GM12873 (cell line): ENCODE measurements at regions not wholly inside any gene's neighbourhood (a gene's known extent, or its start where the extent isn't known, plus 50 kb on each side); places are given as distances from the start of the nearest gene placed in this dataset.
A peak's percentile ranks its signal among the peaks of the same experiment; 100 is the strongest.

Source experiments
- TF ChIP-seq, protein P1 (sequence below): IDR thresholded peaks from 2 replicates; pipeline ENCODE4 v1.5.1; 2012; ENCODE audit warnings: low read depth, mild to moderate bottlenecking, moderate library complexity, low read length, control low read depth; ENCODE audit not compliant: insufficient read depth; ENCODE audit errors: missing control alignments

DNA sequence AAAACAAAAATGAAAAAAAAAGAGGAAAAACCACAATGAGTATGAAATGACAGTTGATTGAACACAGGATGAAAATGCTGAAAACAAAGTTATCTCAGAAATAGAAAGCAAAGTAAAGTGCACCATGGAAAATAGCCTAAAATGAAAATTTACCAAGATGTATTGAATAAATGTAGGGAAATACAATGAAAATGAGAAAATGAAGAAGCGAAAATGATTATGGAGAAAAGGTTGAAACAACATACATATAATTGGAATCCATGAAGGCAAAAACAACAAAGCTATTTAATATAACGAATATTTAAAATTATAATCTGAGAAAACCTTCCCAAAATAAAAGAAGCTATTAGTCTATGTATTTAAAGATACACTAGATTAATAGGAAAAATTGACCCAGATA is 147.4 kb downstream of the TMEM18 start:
- TF ChIP-seq, protein P1, sequence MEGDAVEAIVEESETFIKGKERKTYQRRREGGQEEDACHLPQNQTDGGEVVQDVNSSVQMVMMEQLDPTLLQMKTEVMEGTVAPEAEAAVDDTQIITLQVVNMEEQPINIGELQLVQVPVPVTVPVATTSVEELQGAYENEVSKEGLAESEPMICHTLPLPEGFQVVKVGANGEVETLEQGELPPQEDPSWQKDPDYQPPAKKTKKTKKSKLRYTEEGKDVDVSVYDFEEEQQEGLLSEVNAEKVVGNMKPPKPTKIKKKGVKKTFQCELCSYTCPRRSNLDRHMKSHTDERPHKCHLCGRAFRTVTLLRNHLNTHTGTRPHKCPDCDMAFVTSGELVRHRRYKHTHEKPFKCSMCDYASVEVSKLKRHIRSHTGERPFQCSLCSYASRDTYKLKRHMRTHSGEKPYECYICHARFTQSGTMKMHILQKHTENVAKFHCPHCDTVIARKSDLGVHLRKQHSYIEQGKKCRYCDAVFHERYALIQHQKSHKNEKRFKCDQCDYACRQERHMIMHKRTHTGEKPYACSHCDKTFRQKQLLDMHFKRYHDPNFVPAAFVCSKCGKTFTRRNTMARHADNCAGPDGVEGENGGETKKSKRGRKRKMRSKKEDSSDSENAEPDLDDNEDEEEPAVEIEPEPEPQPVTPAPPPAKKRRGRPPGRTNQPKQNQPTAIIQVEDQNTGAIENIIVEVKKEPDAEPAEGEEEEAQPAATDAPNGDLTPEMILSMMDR = no peak

DNA sequence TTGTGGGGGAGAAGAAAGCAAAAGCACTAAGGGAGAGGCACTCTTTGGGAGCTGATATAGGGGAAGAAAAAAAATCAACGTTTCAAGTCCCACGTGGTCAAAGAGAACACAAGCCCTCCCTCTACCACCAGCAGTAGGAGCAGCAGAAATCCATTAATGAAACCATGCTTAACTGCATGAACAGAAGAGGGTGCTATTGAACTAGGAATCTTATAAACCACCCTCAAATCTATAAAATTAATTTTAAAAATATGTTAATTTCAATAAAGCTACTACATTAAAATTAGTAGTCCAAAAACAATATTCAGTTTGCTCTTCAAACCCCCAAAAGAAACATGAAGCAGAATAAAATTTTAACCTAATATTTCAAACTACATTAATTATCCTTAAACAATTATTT is 147.8 kb downstream of the TMEM18 start:
- TF ChIP-seq, protein P1 = peak; percentile 13

DNA sequence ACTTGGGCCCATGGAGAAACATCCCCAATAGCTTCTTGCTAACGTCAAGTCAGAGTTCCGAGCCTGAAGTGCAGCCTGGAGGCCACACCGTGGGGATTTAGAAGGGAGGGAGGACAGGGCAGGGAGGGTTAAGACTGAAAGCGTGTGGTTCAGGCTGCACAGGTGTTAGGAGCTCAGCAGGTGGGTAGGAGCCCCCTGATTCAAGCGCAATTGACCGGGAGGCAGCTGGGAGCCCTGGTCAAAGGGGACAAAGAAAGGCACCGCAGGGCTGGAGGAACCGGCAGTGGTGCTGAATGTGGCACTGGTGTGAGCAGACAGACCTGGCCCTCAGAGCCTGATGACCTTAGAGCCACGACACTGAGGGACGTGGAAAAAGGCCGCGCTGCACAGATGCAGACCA is 149.6 kb downstream of the TMEM18 start:
- TF ChIP-seq, protein P1 = no peak

DNA sequence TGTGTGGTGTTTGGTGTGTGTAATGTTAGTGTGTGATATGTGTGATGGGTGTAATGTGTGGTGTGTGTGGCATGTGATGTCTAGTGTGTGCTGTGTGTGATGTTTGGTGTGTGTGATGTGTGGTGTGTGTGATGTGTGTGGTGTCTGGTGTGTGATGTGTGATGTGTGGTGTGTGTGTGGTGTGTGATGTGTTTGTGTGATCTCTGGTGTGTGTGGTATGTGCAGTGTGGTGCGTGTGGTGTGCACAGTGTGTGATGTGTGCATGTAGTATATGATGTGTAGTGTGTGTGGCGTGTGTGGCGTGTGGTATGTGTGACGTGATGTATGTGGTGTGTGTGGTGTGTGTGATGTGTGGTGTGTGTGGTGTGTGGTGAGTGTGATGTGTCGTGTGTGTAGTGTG is 150.3 kb downstream of the TMEM18 start:
- TF ChIP-seq, protein P1 = no peak

DNA sequence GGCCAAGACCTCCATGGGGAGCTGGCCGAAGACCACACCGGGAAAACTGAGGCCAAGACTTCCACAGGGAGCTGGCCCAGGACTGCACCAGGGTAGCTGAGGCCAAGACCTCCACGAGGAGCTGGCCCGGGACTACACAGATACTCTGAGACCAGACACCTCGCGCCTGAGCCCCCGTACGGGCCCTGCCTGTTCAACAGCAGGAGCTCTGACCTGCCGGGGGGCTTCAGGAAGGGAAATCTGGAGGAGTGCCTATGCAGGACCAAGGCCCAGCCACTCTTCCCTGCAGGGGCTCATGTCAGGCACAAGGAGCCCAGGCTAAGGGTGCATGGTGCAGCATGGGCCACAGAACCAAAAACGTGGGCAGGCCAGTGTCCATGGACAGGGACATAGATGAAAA is 151.6 kb downstream of the TMEM18 start:
- TF ChIP-seq, protein P1 = no peak

DNA sequence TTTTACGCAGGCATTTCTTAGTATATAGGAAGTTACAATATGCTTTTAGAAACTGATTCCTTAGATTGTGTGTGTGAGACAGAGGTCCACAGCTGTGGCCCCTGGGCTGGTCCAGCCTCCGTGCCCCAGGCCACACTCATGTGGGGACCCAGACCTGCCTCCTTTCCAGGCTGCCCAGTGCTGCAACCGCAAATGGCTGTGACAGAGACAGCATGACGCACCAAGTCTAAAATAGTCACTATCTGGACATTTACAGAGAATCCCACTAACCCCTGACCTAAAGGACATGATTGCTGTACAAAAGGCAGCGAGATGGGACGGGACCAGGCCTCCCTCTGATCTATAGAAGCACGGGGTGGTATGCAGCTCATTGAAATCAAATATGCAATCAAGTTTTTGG is 152.2 kb downstream of the TMEM18 start:
- TF ChIP-seq, protein P1 = no peak

DNA sequence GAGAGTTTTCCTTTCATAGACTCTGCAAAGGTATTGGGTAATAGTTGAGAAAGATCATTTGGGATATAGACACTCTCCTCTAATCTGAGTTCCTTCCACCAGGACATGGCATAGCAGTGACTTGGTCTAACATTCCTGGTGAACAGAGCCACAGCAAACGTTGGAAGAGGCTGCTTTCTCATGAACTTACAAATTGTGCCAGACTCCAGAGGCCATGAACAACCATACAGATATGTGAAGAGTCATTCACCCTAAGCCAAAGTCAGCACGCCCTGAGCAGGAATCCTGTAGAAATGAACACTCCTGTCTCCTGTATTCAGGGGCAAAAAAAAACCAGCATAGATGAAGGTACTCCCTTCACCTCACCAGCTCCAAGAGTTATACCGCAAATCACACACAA is 152.8 kb downstream of the TMEM18 start:
- TF ChIP-seq, protein P1 = no peak
